Spinal cord (tissue), 9 donors: ENCODE measurements at regions not wholly inside any gene's neighbourhood (a gene's known extent, or its start where the extent isn't known, plus 50 kb on each side); places are given as distances from the start of the nearest gene placed in this dataset.

Experiments
- DNase-seq, 6 donors: peaks; one replicate each; pipeline versions ENCODE4 v3.0.0 to v3.0.0-alpha.2; 2013 to 2015; ENCODE audit warnings: low spot score in 6 of 6, low read depth in 4 of 6
- H3K27ac ChIP-seq: one replicate; pipeline ENCODE4 v1.5.1; 2013; ENCODE audit warnings: low read depth, low read length, control low read depth
- H3K27me3 ChIP-seq: one replicate; pipeline ENCODE4 v1.6.1; 2013; ENCODE audit warnings: low read length; ENCODE audit not compliant: control insufficient read depth, insufficient read depth
- H3K36me3 ChIP-seq: one replicate; pipeline ENCODE4 v1.6.1; 2013; ENCODE audit warnings: low read length; ENCODE audit not compliant: control insufficient read depth, insufficient read depth
- H3K4me1 ChIP-seq: one replicate; pipeline ENCODE4 v1.6.1; 2013; ENCODE audit warnings: low read length; ENCODE audit not compliant: control insufficient read depth, insufficient read depth
- H3K4me3 ChIP-seq: one replicate; pipeline ENCODE4 v1.5.1; 2013; ENCODE audit warnings: low read depth, low read length, control low read depth
- H3K9me3 ChIP-seq: one replicate; pipeline ENCODE4 v1.6.1; 2013; ENCODE audit warnings: low read length; ENCODE audit not compliant: control insufficient read depth, insufficient read depth
- WGBS: methylation state at CpG from one replicate; pipeline ENCODE4 v1.1.5; 2013; ENCODE audit warnings: missing lambda C conversion rate; ENCODE audit not compliant: insufficient coverage; 5-methylcytosine and 5-hydroxymethylcytosine counted together
- donor health status: healthy.

- H3K27me3 ChIP-seq: no peaks in the 10 kb centered on the region
- no peaks in the 10 kb centered on the region for H3K4me1 ChIP-seq
- H3K27ac ChIP-seq: no peak overlapping the region
- H3K4me3 ChIP-seq: no peak overlapping the region
- DNase-seq: no peak
- no peaks in the 10 kb centered on the region for H3K36me3 ChIP-seq
- WGBS: 63% methylated on average over 2 of the region's 3 CpGs
- no peaks in the 10 kb centered on the region for H3K9me3 ChIP-seq
These were observed 113.4 kb upstream of the HMHB1 start for GRCh38 chr5:143698574-143698973.

- Histone ChIP-seq H3K27ac (no peak overlapping the region), H3K27me3 (no peaks in the 10 kb centered on the region), H3K4me3 (no peak overlapping the region), H3K4me1 (no peaks in the 10 kb centered on the region), H3K36me3 (no peaks in the 10 kb centered on the region), H3K9me3 (no peaks in the 10 kb centered on the region)
- no peak for DNase-seq
- 94% methylated on average over 2 of the region's 4 CpGs for WGBS
These were observed 115.0 kb upstream of the HMHB1 start for GRCh38 chr5:143696921-143697320.

- 83% methylated on average over 1 of the region's 1 CpG for WGBS
- Histone ChIP-seq H3K27me3 (no peaks in the 10 kb centered on the region), H3K36me3 (no peaks in the 10 kb centered on the region), H3K4me1 (no peaks in the 10 kb centered on the region), H3K27ac (no peak overlapping the region), H3K9me3 (no peaks in the 10 kb centered on the region), H3K4me3 (no peak overlapping the region)
- DNase-seq: no peak
These were observed 116.0 kb upstream of the HMHB1 start for GRCh38 chr5:143695941-143696340.

GRCh38 chr5:143695244-143695864 is 116.6 kb upstream of the HMHB1 start:
- Histone ChIP-seq H3K27me3 (no peaks in the 10 kb centered on the region), H3K9me3 (peaks cover 2% of the 10 kb centered on the region), H3K27ac (no peak overlapping the region), H3K4me3 (no peak overlapping the region), H3K36me3 (no peaks in the 10 kb centered on the region), H3K4me1 (no peaks in the 10 kb centered on the region)
- no peak for DNase-seq
- WGBS: 83% methylated on average over 1 of the region's 7 CpGs

- no peak overlapping the region for H3K27ac ChIP-seq
These were observed 117.6 kb upstream of the HMHB1 start for GRCh38 chr5:143694357-143694756.

GRCh38 chr5:143693651-143694252 is 118.2 kb upstream of the HMHB1 start:
- WGBS: 80% methylated on average over 1 of the region's 4 CpGs
- no peaks in the 10 kb centered on the region for H3K27me3 ChIP-seq
- H3K4me1 ChIP-seq: no peaks in the 10 kb centered on the region
- peak overlapping the region; percentile 15 for H3K27ac ChIP-seq
- no peak overlapping the region for H3K4me3 ChIP-seq
- no peaks in the 10 kb centered on the region for H3K36me3 ChIP-seq
- DNase-seq: no peak
- peaks cover 4% of the 10 kb centered on the region for H3K9me3 ChIP-seq

More at GRCh38 chr5:143694357-143694756, 117.6 kb upstream of the HMHB1 start:
- no peak for DNase-seq
- peaks cover 2% of the 10 kb centered on the region for H3K9me3 ChIP-seq
- 79% methylated on average over 3 of the region's 4 CpGs for WGBS
- no peaks in the 10 kb centered on the region for H3K27me3 ChIP-seq
- no peak overlapping the region for H3K4me3 ChIP-seq
- H3K4me1 ChIP-seq: no peaks in the 10 kb centered on the region
- no peaks in the 10 kb centered on the region for H3K36me3 ChIP-seq

GRCh38 chr5:143692342-143692741 is 119.6 kb upstream of the HMHB1 start:
- H3K27ac ChIP-seq: no peak overlapping the region
- no peaks in the 10 kb centered on the region for H3K36me3 ChIP-seq
- no peak overlapping the region for H3K4me3 ChIP-seq
- no peaks in the 10 kb centered on the region for H3K4me1 ChIP-seq
- DNase-seq: no peak
- WGBS: no CpG with 5 or more reads among the region's 1 CpG
- no peaks in the 10 kb centered on the region for H3K27me3 ChIP-seq
- peaks cover 4% of the 10 kb centered on the region for H3K9me3 ChIP-seq

- H3K9me3 ChIP-seq: peaks cover 4% of the 10 kb centered on the region
- 60% methylated on average over 2 of the region's 5 CpGs for WGBS
- no peak overlapping the region for H3K4me3 ChIP-seq
- no peak overlapping the region for H3K27ac ChIP-seq
- H3K4me1 ChIP-seq: no peaks in the 10 kb centered on the region
- no peaks in the 10 kb centered on the region for H3K27me3 ChIP-seq
- no peak for DNase-seq
- no peaks in the 10 kb centered on the region for H3K36me3 ChIP-seq
These were observed 120.0 kb upstream of the HMHB1 start for GRCh38 chr5:143691945-143692290.

GRCh38 chr5:143691287-143691944 is 120.5 kb upstream of the HMHB1 start:
- Histone ChIP-seq H3K4me1 (no peaks in the 10 kb centered on the region), H3K27ac (no peak overlapping the region), H3K4me3 (no peak overlapping the region), H3K36me3 (no peaks in the 10 kb centered on the region), H3K9me3 (peaks cover 4% of the 10 kb centered on the region), H3K27me3 (no peaks in the 10 kb centered on the region)
- no peak for DNase-seq
- no CpG with 5 or more reads among the region's 3 CpGs for WGBS

GRCh38 chr5:143687604-143688003 is 124.4 kb upstream of the HMHB1 start:
- H3K4me1 ChIP-seq: no peaks in the 10 kb centered on the region
- H3K9me3 ChIP-seq: peaks cover 4% of the 10 kb centered on the region
- H3K4me3 ChIP-seq: no peak overlapping the region
- DNase-seq: no peak
- H3K36me3 ChIP-seq: no peaks in the 10 kb centered on the region
- H3K27me3 ChIP-seq: no peaks in the 10 kb centered on the region
- H3K27ac ChIP-seq: no peak overlapping the region
